Hepatic stellate cell (primary cell): ENCODE measurements at regions not wholly inside any gene's neighbourhood (a gene's known extent, or its start where the extent isn't known, plus 50 kb on each side); places are given as distances from the start of the nearest gene placed in this dataset.

Experiments used
- DNase-seq: peaks from one replicate; pipeline ENCODE4 v3.0.0; 2011; ENCODE audit warnings: low spot score

DNA sequence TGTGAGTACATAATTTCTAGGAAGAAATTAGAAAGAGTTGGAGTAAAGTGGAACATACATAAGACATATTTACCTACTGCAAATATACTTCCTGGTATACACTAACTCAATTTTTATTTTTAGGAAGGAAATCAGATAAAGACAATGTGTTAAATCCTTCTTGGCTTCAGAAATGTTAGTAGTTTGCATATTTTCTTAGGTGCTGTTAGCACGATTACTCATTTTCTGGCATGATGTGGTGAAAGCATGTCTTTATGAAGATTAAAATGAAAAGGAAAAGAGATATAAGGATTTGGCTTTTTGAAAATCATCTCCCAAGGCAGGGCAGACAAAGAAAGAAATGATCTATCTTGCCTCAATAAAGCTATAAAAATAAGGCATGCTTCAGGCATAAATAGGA is 287.6 kb upstream of the E2F7 start:
- DNase-seq: no peak

DNA sequence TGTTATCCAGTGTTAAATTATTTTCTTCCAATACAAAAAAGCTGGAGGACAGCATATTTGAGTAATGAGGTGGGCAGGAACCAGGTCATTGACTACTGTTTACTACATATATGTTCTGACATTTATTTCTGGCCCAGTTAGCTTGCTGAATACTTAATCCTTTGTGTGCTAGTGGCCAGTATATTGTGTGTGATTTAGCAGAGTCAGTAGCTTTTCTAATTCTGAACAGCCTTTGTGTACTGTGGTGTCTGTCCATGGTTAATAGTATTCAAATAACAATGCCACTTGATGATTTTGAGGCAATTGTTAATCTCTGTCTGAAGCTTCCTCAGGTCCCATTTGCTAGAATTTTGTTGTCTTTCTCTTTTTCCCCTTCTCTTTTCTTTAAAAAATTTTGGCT is 286.5 kb upstream of the E2F7 start:
- no peak for DNase-seq

DNA sequence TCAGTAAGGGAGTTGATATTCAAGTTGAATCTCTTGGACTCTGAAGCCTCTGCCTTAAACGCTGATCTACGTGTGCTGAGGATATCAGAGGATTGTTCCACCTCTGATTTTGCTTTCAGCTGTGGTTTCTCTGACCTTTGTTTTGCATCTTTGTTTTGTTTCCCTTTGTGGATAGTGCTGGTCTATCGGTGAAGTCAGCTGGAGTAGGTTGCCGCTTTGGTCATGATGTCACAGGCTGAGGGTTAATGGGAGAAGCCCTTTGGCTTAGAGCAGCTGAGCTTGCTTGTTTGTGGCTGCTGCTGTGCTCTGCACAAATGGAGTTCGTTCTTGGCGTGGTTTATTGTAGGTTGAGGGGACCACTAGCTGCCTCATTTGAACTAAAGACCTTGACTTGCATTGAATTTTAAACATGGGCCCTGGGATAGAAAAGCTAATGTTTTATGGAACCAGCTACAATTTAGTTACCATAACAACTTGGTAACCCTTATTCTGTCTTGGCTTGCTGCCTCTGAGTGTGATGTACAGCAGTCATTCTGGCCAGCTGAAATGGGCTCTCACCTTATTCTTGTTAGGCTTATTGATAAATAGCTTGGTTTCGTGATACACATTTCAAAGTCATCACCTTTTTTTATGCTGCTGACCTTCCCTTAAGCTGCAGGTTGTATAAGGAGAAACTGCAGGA is 284.5 kb upstream of the E2F7 start:
- no peak for DNase-seq

DNA sequence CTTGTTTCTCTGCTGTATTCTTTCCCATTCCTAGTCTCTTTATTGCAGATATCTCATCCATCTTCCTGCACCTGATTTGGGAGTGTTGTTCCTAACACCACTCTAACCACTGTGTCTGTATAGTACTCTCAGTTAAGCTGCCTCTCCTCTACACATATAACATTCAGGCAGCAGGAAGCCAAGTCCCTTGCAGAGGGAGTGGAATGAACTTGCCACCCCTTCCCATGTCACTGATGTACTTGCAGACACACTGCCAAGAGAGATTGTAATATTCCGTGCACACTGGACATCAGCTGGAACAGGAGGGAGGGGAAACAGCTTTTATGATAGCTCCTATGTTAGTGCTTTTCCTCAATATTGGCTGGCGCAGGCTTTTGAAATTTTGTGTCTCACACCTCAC is 281.6 kb upstream of the E2F7 start:
- no peak for DNase-seq

DNA sequence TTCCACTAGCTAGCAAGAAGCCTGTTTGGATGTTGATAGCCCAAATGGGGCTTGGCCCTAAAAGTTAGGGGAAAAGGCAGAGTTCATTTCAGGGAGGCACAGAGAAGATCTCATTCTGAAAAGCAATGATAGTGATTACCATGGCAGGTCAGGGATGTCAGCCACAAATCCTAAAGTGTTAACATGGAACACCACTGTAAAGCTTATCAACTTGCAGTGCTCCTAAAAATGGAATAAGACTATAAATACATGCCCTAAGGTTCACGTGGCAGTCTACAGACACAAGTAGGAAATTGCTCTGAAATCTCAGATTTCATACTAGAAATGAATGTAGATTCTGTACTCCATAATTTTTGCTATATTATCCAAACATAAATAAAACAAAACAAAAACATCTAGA is 280.0 kb upstream of the E2F7 start:
- DNase-seq: no peak

DNA sequence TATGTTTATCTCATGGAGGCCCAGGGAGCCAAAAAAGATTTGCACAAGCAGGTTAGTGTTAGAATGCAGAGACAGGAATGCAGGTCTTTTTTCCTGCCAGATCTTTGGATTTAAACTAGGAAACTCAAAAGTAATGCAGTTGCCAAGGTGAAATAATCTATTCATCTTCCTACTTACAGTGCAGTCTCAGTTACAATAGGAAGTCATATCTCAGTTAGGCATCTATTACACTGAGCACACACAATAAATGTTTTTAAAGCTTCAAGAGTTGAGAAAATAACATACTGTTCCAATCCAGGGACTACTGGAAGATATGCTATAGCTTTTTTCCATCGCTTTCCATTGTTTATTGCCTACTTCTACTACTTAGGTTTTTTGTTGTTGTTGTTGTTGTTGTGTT is 279.3 kb upstream of the E2F7 start:
- no peak for DNase-seq

DNA sequence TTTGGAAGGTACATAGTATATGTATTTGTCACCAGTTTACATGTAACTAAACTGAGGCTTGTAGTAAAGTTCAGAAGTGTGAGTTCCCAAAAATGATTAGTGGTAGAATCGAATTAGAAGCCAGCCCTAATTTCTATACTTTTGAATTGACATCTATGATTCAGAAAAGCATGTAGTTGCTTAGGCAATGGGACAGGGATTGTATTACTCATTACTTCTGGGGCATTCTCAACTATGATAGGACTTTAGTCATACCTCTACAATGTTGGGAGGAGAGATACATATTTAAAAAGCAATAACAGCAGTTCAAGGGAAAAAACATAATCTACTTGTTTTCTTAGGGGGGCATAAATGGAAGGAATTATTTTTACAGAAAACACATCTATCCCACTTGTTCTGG is 277.9 kb upstream of the E2F7 start:
- peak; percentile 37 for DNase-seq

DNA sequence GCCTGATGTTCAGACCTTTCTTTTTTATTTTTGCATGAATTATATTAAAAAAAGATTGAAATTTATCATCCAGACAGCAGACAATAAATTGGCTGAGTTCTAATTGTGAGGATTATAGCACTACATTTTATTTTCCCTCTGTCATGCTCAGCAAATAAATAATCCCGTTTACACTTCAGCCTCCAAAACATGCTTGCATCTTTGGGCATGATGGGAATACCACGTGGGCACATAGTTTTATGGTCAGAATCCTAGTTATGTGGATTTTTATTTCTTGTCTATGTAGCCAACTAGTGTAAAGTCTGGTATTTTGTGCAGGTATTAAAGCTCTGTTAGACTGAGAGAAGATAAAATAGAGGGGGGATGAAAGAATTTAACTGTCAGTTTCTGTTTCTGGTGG is 276.9 kb upstream of the E2F7 start:
- DNase-seq: no peak

DNA sequence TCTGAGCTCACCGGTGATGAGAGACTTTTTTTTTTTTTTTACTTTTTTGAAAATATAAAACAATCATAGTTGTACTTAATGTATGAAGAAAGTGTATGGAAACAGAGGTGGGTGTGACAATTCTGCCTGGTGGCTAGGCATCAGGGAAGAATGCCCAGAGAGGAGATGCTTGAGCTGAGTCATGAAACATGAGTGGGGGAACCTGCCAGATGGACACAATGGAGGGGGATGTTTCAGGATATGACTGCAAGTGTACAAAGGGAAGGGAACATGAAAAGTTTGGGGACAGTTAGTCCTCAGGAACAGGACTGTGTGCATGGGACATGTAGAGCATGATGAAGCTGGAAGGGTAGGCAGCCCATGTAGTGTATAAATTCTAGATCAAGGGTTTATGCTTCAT is 274.2 kb upstream of the E2F7 start:
- DNase-seq: no peak

DNA sequence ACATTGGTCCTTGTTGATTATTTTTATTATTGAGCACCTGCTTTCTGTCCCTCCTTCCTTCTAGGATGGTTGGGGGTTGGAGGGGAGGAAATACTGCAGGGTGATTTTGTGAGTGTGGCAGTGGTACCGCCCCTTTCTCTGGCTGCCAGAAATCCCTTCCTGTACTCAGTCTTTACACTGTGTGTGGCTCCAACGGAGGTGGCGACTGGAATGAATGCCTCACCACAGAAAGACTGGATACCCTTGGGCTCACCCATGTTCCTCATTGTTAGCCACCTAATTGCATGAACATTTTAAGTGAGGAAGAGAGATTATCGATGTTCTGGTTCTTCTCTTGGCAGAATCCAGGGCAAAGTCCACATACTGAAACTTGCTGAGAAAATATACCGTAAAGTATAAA is 272.0 kb upstream of the E2F7 start:
- DNase-seq: no peak

DNA sequence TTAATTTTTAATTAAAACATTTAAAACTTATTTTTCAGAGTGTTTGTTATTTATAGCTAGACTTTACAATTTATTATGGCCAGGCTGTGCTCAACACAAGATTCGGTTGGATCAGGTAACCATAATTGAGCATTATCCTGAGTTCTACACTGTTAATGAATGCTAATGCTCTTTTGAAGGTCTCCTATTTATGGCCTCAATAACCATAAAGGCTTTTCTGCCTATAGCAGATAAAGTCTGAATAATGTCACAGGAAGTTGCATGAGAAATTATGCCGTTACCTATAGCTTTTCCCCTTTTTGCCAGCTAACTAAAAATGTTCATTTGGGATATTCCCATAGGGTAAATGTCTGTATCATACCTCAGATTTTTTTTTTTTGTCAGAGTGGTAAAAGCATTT is 269.4 kb upstream of the E2F7 start:
- DNase-seq: no peak

DNA sequence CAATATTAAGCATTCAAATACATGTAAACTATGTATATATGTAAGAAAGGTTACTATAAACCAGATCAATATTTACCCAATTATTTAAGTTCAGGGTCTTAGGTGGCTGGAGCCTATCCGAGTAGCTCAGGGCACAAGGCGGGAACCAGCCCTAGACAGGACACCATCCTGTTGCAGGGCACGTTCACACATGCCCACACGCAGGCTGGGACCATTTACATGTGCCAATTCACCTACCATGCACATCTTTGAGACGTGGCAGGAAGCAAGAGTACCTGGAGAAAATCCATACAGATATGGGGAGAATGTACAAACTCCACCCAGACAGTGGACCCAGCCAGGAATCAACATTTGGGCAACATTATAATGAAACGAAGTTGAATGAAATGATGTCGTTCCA is 263.0 kb upstream of the E2F7 start:
- DNase-seq: no peak

DNA sequence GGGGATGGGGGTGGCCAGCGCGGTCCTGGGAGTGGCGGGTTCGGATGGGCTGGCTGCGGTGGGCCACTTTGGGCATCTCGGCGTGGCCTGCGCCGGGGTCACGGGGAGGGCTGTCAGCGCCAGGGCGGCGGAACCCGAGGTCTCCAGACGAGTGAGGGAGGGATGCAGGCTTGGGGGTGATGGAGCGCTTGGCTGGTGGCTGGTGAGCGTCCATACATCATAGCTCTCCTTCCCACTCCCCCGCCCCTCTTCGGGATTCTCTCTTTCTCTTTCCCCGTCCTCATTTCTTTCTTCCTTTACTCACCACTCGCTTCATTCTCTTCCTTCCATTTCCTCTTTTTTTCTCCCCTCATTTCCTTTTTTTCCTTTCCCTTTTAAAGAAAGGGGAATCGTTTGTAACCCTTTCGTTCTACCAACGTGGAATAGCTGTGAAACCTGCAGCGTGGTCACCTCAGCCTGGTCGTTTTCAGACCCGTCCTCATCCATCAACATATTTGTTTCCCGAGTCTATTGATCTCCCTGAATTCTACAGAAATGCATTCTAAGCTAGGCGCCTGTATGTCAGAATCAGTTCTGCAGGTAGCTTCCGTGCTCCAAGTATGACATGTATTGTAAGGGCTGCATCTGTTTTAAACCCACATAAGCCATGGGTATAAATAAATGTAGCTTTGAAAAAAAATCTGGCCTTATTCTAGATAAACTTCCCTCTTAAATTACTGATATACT is 260.3 kb upstream of the E2F7 start:
- peak; percentile 16 for DNase-seq

DNA sequence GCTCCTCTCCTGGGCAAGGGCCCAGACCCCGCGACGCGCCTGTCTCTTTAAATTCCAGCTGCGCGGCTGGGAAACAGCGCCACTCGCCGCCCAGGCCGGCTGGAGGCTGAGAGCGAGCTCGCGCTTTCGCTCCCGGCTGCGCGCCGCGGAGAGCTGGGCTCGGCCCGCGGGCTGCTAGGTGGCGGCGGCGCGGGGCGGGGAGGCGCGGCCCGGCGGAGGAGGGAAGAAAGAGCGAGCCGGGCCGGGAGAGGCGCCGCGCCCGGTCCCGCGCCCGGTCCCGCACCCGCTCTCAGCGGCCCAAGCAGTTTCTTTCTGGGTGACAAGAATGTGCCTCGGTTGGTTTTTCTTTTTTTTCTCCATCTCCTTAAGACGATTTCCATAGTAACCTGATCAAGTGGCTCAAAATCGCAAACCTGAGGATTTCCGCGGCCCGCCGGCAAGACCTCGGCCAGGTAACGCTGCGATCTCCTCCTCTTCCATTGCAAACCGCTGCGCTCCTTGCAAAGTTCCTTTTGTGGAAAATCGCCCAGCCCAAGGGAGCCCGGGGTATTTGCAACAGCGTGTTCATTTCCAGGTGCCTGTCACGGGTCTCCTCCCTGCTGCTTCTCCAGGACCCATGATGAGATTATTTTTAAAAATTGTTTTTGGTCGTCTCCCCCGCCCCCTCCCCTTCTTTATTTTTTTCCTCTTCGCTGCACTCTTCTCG is 259.5 kb upstream of the E2F7 start:
- DNase-seq: peak; percentile 67

DNA sequence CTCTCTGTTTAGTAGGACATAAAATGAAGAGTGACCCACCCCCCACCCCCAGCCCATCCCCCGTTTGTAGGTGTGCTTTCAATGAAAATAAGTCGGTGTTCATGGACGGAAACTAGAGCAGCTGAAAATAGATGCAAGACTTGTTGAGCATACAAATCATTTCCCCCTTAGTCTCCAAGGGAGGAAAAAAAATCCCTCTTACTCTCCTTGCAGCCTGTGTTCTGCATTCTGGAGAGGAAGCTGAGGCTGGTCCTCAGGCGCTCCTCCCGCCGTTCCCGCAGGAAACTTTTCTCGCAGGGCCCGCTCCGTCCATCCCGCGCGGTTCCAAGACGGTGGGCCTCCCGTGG is 259.0 kb upstream of the E2F7 start:
- no peak for DNase-seq

DNA sequence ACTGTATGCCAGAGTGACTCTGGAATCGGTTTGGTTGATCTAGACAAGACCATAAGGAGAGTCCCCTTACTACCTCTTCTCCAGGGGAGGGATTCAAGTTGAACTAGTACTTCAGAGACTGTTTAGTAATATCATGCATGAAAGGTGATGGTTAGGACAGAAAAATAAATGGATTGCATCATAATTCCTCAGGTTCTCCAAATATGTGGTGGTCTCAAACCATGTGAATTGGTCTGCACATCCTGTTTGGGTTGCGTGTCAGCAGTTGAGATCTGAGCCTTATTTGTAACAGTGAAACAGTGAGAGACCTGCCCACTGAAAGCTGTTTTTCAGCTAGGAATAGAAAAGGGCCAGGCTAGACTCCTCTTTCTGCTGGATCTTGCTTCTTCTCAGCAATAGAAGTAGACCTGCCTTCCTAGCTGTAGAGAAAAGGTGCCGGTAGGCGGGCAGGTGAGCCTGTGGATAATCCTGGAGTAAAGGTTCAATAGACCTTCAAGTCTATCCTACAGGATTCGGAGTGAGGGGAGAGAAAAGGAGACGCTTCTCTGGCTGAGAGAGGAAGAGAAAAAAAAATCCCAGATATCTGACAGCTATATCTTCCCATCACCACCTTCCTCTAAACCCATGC is 258.5 kb upstream of the E2F7 start:
- DNase-seq: no peak

DNA sequence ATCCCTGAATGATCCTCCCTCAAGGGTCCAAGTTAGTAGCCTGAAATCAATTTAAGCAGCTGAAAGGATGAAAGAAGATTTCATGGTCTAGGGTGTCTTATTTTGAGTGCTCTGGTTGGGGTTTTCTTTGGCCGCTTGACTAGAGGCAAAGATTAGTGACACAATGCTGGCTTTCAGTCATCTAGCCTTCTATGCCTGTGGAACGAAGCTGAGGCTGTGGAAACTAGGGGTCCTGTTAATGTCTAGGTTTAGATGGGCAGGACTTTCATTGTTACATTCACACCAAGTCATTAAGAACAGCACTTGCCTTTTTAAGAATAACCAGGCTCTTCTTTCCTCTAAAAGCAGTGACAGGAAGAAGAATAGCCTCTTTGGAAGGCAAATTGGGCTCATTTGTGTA is 253.8 kb upstream of the E2F7 start:
- DNase-seq: no peak

DNA sequence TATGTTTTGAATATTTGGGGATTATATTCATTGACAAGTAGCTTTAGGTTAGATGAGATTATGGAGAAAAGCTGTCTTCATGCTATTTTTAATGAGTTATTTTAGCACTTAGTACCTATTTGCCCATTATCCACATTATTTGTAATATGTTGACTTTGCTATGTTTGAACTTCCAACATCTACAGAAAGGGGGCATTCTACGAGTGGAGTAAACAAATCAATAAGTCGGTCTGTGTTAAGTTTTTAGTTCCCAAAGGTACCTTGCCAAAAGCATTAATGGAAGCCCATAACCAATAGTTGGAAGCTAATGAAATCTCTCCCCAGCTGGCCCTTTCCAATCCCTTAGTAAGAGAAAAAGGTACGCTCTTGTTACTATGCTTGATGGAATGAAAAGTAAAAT is 250.0 kb upstream of the E2F7 start:
- DNase-seq: no peak

DNA sequence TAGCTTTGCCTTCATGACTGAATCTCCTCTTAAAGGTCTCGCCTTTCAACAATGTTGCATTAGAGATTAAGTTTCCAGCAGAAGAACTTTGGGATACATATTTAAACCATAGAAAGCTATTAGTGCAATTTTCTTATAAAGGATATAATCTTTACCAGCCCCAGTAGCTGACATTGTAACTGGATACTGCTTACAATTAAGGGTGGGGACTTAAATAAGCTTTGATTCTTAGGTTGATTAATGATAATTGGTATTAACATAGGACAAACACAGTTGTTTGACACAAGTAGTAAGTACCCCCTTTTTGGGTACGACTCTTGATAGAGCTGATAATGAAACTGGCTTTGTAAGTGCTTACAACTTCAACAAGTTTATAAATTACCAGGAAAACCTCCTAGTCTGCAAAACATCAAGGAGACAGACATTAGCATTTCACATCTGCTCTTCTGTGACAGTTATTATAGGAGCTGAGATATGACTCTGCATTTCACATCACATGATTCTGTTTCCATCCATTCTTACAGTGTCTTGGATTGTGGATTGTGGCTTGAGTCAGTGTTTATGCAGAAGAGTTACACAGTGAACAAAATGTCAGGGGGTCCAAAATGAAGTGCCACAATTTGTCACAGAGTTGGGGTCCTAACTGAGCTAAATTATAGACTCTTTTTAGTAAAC is 249.1 kb upstream of the E2F7 start:
- DNase-seq: no peak

DNA sequence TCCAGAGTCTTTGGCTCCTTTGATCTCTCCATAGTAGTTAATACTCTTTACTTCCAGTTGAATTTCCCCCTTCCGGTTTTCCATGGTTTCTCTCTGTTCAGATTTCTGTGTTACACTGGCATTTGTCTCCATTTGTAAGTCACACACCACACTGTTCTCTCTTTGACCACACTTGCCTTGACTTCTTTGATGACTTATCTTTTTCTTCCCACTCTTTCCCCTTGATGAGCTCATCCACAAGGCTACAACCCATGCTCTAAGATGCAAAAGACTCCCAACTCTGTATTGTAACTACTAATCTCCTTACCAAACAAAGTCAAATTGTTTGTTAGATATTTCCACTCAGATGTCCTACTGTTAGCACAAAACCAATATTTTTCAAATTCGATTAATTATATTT is 242.7 kb upstream of the E2F7 start:
- DNase-seq: no peak

DNA sequence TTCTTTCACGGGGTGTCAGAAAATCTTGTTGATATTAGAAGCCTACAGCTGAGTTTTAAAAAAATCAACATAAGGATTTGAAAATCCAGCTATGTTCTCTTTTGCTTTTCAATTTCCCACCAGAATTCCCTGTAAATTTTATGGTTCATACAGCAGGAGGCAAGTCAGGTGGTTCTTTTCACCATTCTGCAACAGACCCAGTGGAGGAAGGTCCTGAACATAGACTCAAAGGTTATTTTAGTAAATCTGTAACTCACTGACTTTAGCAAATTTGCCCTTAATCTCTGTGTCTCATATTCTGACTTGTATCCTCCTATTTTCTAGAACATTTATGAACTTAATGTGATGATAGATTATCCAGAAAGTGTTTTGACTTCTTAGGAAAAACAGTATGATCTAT is 235.4 kb upstream of the E2F7 start:
- DNase-seq: no peak

DNA sequence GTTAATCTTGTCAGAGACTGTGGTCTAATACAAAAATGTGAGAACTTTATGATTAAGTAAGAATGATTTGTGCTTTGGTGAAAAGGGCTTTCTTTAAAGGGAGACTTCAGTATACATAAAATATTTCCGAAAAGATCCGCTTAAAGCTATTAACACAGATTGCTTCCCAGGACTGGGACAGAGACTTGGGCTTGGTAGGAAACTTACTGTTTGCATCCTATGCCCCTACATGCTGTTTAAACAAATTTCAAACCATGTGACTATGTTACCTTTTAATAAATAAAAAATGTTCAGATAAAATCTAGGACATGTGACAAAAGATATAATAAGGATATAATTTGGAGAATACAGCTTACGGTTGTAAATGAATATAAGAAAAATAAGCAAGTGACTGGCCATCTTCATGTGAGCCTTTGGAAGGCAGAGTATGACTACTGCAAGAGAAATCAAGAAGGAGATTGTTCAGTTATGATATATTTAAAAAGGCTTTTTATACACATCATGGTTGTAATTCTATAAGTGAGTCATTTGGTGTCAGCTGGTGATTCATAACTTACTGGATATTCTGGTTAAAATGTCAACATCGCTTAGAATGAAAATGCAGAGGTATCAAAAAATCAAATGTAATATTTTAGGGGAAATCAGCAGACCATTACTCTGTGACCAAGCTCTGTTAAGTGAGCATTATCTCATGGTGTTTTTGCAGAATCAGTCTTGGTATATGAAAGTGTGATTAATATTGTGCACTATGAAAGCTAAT is 234.7 kb upstream of the E2F7 start:
- peak; percentile 31 for DNase-seq
